Mesenchymal stem cell (in vitro differentiated cells and primary cell): ENCODE measurements at regions not wholly inside any gene's neighbourhood (a gene's known extent, or its start where the extent isn't known, plus 50 kb on each side); places are given as distances from the start of the nearest gene placed in this dataset.

ENCODE experiments used
- DNase-seq: peaks from one replicate; pipeline ENCODE4 v3.0.0-alpha.2; 2013
- H2AFZ ChIP-seq: one replicate; pipeline ENCODE4 v1.6.1; 2013; ENCODE audit warnings: low read depth, mild to moderate bottlenecking, control low read depth, inconsistent platforms, low read length, moderate library complexity
- H2AK5ac ChIP-seq: 2 replicates; pipeline ENCODE4 v1.6.1; 2013; ENCODE audit warnings: low read length, moderate library complexity, mild to moderate bottlenecking, inconsistent platforms; ENCODE audit not compliant: severe bottlenecking
- H2BK120ac ChIP-seq: one replicate; pipeline ENCODE4 v1.6.1; 2013; ENCODE audit warnings: low read depth, mild to moderate bottlenecking, inconsistent platforms, low read length, moderate library complexity
- H2BK12ac ChIP-seq, 2 experiments: one replicate each; pipeline ENCODE4 v1.6.1; 2013; ENCODE audit warnings: inconsistent platforms in 2 of 2, low read length in 2 of 2, mild to moderate bottlenecking in 2 of 2, moderate library complexity in 2 of 2, control low read depth in 1 of 2
- H2BK15ac ChIP-seq: one replicate; pipeline ENCODE4 v1.6.1; 2013; ENCODE audit warnings: mild to moderate bottlenecking, low read depth, inconsistent platforms; ENCODE audit not compliant: poor library complexity, severe bottlenecking
- H2BK5ac ChIP-seq: 2 replicates; pipeline ENCODE4 v1.6.1; 2013; ENCODE audit warnings: low read depth, mild to moderate bottlenecking, low read length, control low read depth, inconsistent platforms; ENCODE audit not compliant: poor library complexity, severe bottlenecking
- H3K14ac ChIP-seq, 2 experiments: one replicate each; pipeline ENCODE4 v1.6.1; 2013; ENCODE audit warnings: inconsistent platforms in 2 of 2, low read length in 2 of 2, control low read depth in 1 of 2, mild to moderate bottlenecking in 1 of 2, moderate library complexity in 1 of 2
- H3K18ac ChIP-seq, 2 experiments: one replicate each; pipeline ENCODE4 v1.6.1; 2013; ENCODE audit warnings: inconsistent platforms in 2 of 2, low read length in 2 of 2, control low read depth in 1 of 2, low read depth in 1 of 2, mild to moderate bottlenecking in 1 of 2
- H3K23ac ChIP-seq, 2 experiments: one replicate each; pipeline ENCODE4 v1.6.1; 2013; ENCODE audit warnings: inconsistent platforms in 2 of 2, low read length in 2 of 2, mild to moderate bottlenecking in 2 of 2, moderate library complexity in 2 of 2, control low read depth in 1 of 2
- H3K27ac ChIP-seq: 2 replicates; pipeline ENCODE4 v1.5.1; 2013; ENCODE audit warnings: mild to moderate bottlenecking, moderate library complexity, low read length, control low read depth, inconsistent platforms; ENCODE audit not compliant: poor library complexity, severe bottlenecking
- H3K27me3 ChIP-seq, 2 experiments: 2 replicates each; pipeline versions ENCODE4 v1.6.1 to v1.7.0; 2013; ENCODE audit warnings: low read length in 2 of 2, mild to moderate bottlenecking in 2 of 2, moderate library complexity in 2 of 2, control low read depth in 1 of 2, inconsistent platforms in 1 of 2; ENCODE audit not compliant: control insufficient read depth in 1 of 2, insufficient read depth in 1 of 2
- H3K36me3 ChIP-seq, 2 experiments: 2 replicates each; pipeline versions ENCODE4 v1.6.1 to v1.7.0; 2013; ENCODE audit warnings: low read length in 2 of 2, control low read depth in 1 of 2, inconsistent platforms in 1 of 2, low read depth in 1 of 2, mild to moderate bottlenecking in 1 of 2; ENCODE audit not compliant: insufficient read depth in 2 of 2, control insufficient read depth in 1 of 2
- H3K4ac ChIP-seq, 2 experiments: one replicate each; pipeline ENCODE4 v1.6.1; 2013; ENCODE audit warnings: inconsistent platforms in 2 of 2, low read length in 2 of 2, mild to moderate bottlenecking in 2 of 2, moderate library complexity in 2 of 2, control low read depth in 1 of 2, low read depth in 1 of 2
- H3K4me1 ChIP-seq: 2 replicates; pipeline ENCODE4 v1.6.1; 2013; ENCODE audit warnings: low read depth, low read length, control low read depth; ENCODE audit not compliant: control insufficient read depth, insufficient read depth
- H3K4me2 ChIP-seq: 2 replicates; pipeline ENCODE4 v1.6.1; 2013; ENCODE audit warnings: low read length, mild to moderate bottlenecking, inconsistent platforms; ENCODE audit not compliant: poor library complexity, severe bottlenecking
- H3K4me3 ChIP-seq, 2 experiments: 2 replicates each; pipeline versions ENCODE4 v1.5.1 to v1.7.0; 2013; ENCODE audit warnings: low read length in 2 of 2, mild to moderate bottlenecking in 2 of 2, control low read depth in 1 of 2, low read depth in 1 of 2; ENCODE audit not compliant: insufficient read depth in 1 of 2
- H3K79me1 ChIP-seq: replicated peaks from 2 replicates; pipeline ENCODE4 v1.6.1; 2013; ENCODE audit warnings: mild to moderate bottlenecking, control low read depth, low read length, inconsistent platforms; ENCODE audit not compliant: poor library complexity, severe bottlenecking
- H3K9ac ChIP-seq: 2 replicates; pipeline ENCODE4 v1.7.0; 2013; ENCODE audit warnings: mild to moderate bottlenecking, low read length, moderate library complexity
- H3K9me3 ChIP-seq: 2 replicates; pipeline ENCODE4 v1.7.0; 2013; ENCODE audit warnings: mild to moderate bottlenecking, low read length; ENCODE audit not compliant: control insufficient read depth
- H4K8ac ChIP-seq: one replicate; pipeline ENCODE4 v1.6.1; 2013; ENCODE audit warnings: inconsistent platforms, mild to moderate bottlenecking, low read length, moderate library complexity
- H4K91ac ChIP-seq: one replicate; pipeline ENCODE4 v1.6.1; 2013; ENCODE audit warnings: mild to moderate bottlenecking, low read length, inconsistent platforms
- WGBS: methylation state at CpG from one replicate; pipeline ENCODE4 v1.1.7; 2013; ENCODE audit warnings: mixed read lengths; 5-methylcytosine and 5-hydroxymethylcytosine counted together

DNA sequence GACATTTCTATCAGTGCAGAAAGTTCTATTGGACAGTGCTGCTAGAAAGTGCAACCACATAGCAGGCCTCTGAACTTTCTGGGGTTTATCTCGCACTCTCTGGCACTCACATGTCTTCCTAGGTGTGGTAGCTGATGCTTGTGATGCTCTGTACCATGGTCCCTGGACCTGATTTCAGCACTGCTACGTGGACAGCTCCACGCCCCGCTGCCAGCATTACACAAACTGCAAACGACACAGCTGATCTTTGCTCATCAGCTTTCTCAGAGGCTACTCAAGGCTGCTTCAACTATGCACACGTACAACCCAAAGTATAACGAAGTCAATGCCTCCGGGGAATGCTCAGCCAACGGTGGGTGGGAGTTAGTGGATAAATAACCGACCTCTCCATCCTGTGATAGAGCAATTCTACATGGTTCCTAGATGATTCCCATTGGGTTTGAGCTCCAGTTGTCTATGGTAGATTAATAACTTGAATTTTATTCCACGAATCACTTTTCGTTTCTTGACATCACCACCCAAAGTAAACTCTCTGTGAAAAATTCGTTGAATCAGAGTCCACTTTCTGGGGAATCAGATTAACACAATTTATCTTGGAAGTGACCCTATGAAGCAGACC lies 302.5 kb downstream of the ACTR3B start:
- no peak for DNase-seq
- no peak overlapping the region for H3K9ac ChIP-seq
- H4K91ac ChIP-seq, result no peak overlapping the region
- no peak overlapping the region for H3K18ac ChIP-seq
- H3K27ac ChIP-seq, result no peak overlapping the region
- no peak overlapping the region for H2BK15ac ChIP-seq
- H3K9me3 ChIP-seq, result peaks cover 19% of the 10 kb centered on the region
- no peak overlapping the region for H4K8ac ChIP-seq
- H2BK5ac ChIP-seq, result no peak overlapping the region
- no peak overlapping the region for H3K14ac ChIP-seq
- H3K4me2 ChIP-seq, result no peak overlapping the region
- H2AFZ ChIP-seq, result no peak overlapping the region
- H3K27me3 ChIP-seq, result no peaks in the 10 kb centered on the region
- H3K23ac ChIP-seq, result no peak overlapping the region
- no peak overlapping the region for H2AK5ac ChIP-seq
- no peaks in the 10 kb centered on the region for H3K4me1 ChIP-seq
- H2BK12ac ChIP-seq, result no peak overlapping the region
- no peak overlapping the region for H2BK120ac ChIP-seq
- H3K4ac ChIP-seq, result no peak overlapping the region
- no peaks in the 10 kb centered on the region for H3K79me1 ChIP-seq
- H3K36me3 ChIP-seq, result no peaks in the 10 kb centered on the region
- H3K4me3 ChIP-seq, result no peak overlapping the region
- 45% methylated on average over 8 of the region's 13 CpGs for WGBS

- Histone ChIP-seq H3K4ac (no peak overlapping the region), H3K27me3 (no peaks in the 10 kb centered on the region), H3K4me2 (no peak overlapping the region), H3K9ac (no peak overlapping the region), H3K14ac (no peak overlapping the region), H2BK15ac (no peak overlapping the region), H3K23ac (no peak overlapping the region), H3K4me3 (no peak overlapping the region), H2BK5ac (no peak overlapping the region), H3K4me1 (no peaks in the 10 kb centered on the region), H3K18ac (no peak overlapping the region), H2BK12ac (no peak overlapping the region), H2AK5ac (no peak overlapping the region), H4K91ac (no peak overlapping the region), H2AFZ (no peak overlapping the region), H3K9me3 (peaks cover 19% of the 10 kb centered on the region), H3K79me1 (no peaks in the 10 kb centered on the region), H3K36me3 (no peaks in the 10 kb centered on the region), H3K27ac (no peak overlapping the region), H2BK120ac (no peak overlapping the region), H4K8ac (no peak overlapping the region)
- DNase-seq, result no peak
- 60% methylated on average over 1 of the region's 1 CpG for WGBS
Measured at GRCh38 chr7:153065051-153065450, 305.5 kb downstream of the ACTR3B start.

- H2BK120ac ChIP-seq, result no peak overlapping the region
- H3K9ac ChIP-seq, result no peak overlapping the region
- H2BK15ac ChIP-seq, result no peak overlapping the region
- H3K4me1 ChIP-seq, result no peaks in the 10 kb centered on the region
- H4K8ac ChIP-seq, result no peak overlapping the region
- H3K27me3 ChIP-seq, result no peaks in the 10 kb centered on the region
- no peaks in the 10 kb centered on the region for H3K79me1 ChIP-seq
- no peak overlapping the region for H4K91ac ChIP-seq
- H2BK12ac ChIP-seq, result no peak overlapping the region
- no peak overlapping the region for H3K27ac ChIP-seq
- H3K4ac ChIP-seq, result no peak overlapping the region
- H2AFZ ChIP-seq, result no peak overlapping the region
- no peak overlapping the region for H3K18ac ChIP-seq
- 77% methylated on average over 5 of the region's 5 CpGs for WGBS
- H3K4me3 ChIP-seq, result no peak overlapping the region
- no peak overlapping the region for H2AK5ac ChIP-seq
- H3K36me3 ChIP-seq, result no peaks in the 10 kb centered on the region
- H3K9me3 ChIP-seq, result peaks cover 13% of the 10 kb centered on the region
- H3K23ac ChIP-seq, result no peak overlapping the region
- H3K14ac ChIP-seq, result no peak overlapping the region
- DNase-seq, result no peak
- H3K4me2 ChIP-seq, result no peak overlapping the region
- no peak overlapping the region for H2BK5ac ChIP-seq
Measured at GRCh38 chr7:153066711-153067110, 307.2 kb downstream of the ACTR3B start.

GRCh38 chr7:153070141-153070540 lies 310.6 kb downstream of the ACTR3B start:
- Histone ChIP-seq H3K27me3 (no peaks in the 10 kb centered on the region), H3K9ac (no peak overlapping the region), H3K4me2 (no peak overlapping the region), H4K91ac (no peak overlapping the region), H4K8ac (no peak overlapping the region), H2BK12ac (no peak overlapping the region), H3K4ac (no peak overlapping the region), H3K4me3 (no peak overlapping the region), H3K79me1 (no peaks in the 10 kb centered on the region), H2BK120ac (no peak overlapping the region), H3K18ac (no peak overlapping the region), H3K36me3 (no peaks in the 10 kb centered on the region), H3K14ac (no peak overlapping the region), H2BK15ac (no peak overlapping the region), H3K9me3 (peaks cover 3% of the 10 kb centered on the region), H2BK5ac (no peak overlapping the region), H3K4me1 (no peaks in the 10 kb centered on the region), H3K27ac (no peak overlapping the region), H2AK5ac (no peak overlapping the region), H3K23ac (no peak overlapping the region), H2AFZ (no peak overlapping the region)
- no peak for DNase-seq
